ENCODE measurements at regions not wholly inside any gene's neighbourhood (a gene's known extent, or its start where the extent isn't known, plus 50 kb on each side); places are given as distances from the start of the nearest gene placed in this dataset.
"Not testable (repeated sequence)": the region's sequence is repeated elsewhere in the genome, so short reads cannot be mapped to it uniquely, and the experiment has no call there.

- DNase-seq: no peak
Measured at GRCh38 chr5:58002323-58002722, 457.6 kb downstream of the PLK2 start.

DNA sequence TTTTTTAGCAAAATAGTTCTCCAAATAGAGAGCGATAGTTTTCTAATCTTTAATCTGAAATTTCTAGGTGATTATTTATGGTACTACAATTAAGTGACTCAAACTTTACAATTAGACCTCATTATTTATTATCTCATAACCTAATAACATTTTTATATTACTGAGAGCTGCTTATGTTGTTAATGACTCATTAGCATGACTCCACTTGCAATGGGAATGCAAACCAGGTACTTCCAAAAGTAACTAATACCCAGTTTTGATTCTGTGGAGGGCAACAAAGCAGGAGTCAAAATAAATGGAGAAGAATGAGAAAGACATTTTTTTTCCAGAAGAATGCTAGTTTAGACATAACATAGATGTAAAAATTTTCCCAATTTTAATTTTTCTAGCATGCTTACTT, 466.0 kb downstream of the PLK2 start:
- no peak for DNase-seq

DNA sequence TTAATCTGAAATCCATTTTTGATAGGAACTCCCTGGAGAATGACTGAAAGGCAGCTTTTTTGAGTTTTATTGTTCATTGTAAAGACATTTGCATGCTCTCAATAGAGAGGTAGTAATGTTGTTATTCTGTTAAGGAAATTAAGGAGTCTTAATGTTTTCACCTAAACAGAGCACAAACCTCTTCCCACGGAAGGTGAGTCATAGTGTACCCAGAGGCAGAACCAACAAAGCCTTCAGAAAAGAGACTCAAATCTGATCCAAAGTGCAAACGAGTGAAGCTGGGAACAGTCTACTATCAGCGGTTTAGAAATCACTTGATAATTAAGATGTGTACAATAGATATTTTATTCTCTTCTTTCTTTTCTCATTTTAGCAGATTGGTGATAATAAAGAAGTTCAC, 470.5 kb downstream of the PLK2 start:
- no peak for DNase-seq

- no peak for DNase-seq
Measured at GRCh38 chr5:57988813-57989212, 471.1 kb downstream of the PLK2 start.

DNA sequence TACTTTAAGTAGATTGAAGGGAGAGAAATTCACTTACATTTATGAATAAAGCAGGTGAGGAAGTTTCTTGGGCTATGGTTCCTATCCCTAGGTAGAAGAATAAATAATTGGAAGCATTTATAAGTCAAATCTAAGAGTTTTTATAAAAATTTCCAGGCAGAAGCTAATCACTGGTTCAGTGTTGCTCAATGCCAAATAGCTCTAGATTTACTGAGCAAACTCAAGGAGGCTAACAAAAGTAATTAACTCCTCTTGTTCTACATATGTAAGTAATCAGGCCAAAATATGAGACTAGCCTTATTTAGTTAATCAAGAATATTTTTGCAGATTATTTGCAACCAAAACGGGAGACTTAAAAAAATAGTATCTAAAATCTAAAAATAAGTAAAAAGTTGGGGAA, 472.3 kb downstream of the PLK2 start:
- DNase-seq: no peak

- no peak for DNase-seq
Measured at GRCh38 chr5:57986761-57987341, 473.0 kb downstream of the PLK2 start.

- DNase-seq: no peak
Measured at GRCh38 chr5:57983426-57983825, 476.5 kb downstream of the PLK2 start.

- DNase-seq: no peak
Measured at GRCh38 chr5:57979671-57980070, 480.2 kb downstream of the PLK2 start.

DNA sequence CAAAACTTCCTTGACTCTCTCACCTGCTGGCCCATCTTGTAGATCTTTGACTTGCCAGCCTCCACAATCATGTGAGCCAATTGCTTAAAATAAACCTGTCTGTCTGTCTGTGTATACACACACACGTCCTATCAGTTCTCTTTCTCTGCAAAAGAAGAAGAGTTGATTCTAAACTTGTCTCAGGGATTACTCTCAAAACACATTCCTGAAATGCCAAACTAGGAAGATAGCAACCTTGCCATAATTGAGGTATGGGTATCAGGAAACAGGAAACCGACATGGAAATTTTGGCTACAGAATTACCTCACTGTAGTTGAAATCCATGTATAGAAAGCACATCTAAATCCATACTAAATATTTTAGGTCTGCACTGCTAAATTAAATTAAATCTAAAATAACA, 483.4 kb downstream of the PLK2 start:
- DNase-seq: no peak

DNA sequence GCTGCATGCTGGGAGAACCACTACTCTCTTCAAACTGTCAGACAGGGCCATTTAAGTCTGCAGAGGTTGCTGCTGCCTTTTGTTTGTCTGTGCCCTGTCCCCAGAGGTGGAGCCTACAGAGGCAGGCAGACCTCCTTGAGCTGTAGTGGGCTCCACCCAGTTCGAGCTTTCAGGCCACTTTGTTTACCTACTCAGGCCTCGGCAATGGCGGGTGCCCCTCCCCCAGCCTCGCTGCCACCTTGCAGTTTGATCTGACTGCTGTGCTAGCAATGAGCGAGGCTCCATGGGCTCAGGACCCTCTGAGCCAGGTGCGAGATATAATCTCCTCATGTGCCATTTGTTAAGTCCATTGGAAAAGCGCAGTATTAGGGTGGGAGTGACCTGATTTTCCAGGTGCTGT, 487.8 kb downstream of the PLK2 start:
- not testable (repeated sequence) for DNase-seq

GRCh38 chr5:57960569-57960968, 478.0 kb upstream of the ACTBL2 start:
- DNase-seq: no peak

GRCh38 chr5:57956636-57957035, 474.0 kb upstream of the ACTBL2 start:
- DNase-seq: no peak

DNA sequence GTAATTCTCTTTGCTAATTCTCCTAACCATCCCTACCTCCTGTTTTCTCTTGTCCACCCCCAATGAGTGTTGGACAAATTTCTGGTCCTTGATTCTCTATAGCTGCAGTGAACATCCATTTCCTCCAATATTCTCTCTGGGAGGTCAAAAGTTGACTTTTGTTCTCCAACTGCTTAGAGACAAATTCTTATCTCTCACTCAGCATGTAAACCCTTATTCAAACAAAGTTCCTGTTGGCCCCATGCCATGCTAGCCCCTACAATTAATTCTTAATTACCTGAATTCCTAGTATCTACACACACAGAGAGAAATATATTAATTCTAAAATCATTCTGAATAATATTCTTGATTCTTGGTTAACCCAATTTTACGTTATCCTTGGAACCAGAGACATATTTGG, 472.9 kb upstream of the ACTBL2 start:
- no peak for DNase-seq

GRCh38 chr5:57953792-57954191, 471.2 kb upstream of the ACTBL2 start:
- no peak for DNase-seq

DNA sequence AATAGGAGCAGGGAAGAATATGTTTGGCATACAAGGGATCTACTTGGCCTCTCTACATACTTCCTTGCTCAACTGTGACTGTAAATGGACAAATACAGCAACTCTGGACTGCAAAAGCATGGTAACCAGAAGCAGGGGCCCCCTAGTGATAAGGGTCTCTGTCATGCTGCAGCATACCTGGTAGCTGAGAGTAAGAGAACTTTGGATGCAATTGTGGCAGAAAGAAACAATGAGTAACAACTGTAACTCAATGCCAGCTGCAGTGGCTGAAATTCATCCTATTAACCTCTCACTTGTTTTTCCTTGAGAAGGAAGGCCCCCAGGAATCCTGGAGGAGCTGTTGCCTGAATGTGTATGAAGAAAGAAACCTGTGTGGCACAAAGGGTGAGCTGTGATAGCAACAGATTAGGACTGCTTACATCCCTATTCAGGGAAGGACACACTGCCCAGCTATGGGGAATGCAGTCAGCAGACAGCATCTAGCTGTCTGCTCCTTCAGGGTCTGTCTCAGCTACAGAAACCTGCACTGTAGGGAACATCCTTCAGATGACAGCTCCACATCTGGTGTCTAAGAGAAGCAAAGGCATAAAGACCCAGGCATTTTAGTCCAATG, 468.1 kb upstream of the ACTBL2 start:
- DNase-seq: no peak

GRCh38 chr5:57948091-57948490, 465.5 kb upstream of the ACTBL2 start:
- DNase-seq: no peak

GRCh38 chr5:57947181-57947580, 464.6 kb upstream of the ACTBL2 start:
- DNase-seq: no peak

DNA sequence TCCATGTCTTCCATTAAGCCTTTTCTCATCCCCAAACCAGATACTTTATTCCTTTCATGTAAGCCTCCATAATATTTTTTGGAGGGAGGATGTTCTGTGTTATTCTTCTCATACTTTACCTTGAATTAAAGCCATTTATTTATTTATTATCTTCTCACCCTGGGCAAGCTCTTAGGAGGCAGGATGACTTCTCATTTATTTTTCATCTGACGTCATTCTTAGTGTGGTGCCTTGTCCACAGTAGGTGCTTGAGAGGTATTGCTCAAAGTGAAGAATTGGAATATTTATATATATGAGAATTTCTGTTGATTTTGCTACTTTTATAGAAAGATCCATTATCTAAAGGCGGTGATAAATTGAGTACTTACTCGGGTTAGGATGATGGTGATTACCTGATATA, 458.3 kb upstream of the ACTBL2 start:
- DNase-seq: no peak

DNA sequence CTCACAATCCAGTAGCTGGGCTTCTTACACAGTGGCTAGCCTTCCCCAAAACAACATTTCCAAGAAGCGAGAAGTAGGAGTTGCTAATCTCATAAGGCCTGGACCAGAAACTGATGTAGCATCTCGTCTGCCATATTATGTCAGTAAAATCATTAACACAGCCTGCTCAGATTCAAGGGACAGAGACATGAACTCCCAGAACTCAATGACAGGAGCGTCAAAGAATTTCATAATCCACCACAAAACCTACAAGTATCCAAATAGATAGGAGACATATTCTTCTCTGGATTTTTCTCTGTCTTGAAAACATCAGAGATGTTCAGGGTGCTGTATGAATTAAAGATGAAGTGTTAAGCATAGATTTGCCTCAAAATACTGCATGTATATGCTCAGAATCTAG, 457.6 kb upstream of the ACTBL2 start:
- DNase-seq: no peak

DNA sequence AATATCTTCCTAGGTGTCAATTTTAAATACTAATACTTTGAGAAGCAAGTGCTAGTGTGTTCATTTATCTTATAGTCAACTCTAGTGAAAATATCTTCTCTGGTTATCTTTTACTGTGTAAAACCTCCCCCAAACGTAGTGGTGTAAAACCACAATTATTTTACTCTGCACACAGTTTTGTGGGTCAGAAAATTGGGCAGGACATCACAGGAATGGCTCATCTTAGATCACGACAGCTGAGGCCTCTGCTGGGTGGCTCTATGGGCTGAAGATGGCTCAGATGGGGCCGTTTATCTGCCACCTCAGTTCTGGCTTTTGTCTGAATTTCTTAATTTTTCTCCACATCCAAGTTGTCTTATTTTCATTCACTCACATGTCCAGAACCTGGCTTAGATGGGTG, 457.2 kb upstream of the ACTBL2 start:
- no peak for DNase-seq

- no peak for DNase-seq
Measured at GRCh38 chr5:57939335-57939734, 456.7 kb upstream of the ACTBL2 start.

GRCh38 chr5:57938174-57938557, 455.6 kb upstream of the ACTBL2 start:
- DNase-seq: no peak

- DNase-seq: no peak
Measured at GRCh38 chr5:57937501-57938173, 455.0 kb upstream of the ACTBL2 start.

DNA sequence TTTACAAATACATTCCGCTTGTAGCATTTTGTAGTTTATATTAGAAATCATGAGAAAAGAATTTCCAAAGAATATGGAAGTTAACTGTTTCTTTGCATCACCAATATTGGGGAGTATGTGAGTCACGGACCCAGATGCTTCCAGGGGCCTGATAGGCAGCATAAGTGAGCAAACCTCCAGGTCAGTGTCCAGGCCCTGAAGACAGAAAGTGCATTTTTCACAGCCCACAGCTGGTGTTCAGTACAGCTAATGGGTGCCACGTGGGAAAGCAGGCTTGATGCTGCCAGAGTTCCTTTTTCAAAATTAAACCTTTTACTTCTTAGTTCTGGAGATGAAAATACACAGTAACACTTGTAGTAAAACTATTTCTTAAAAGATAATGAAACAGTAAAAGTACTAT, 454.4 kb upstream of the ACTBL2 start:
- DNase-seq: no peak

DNA sequence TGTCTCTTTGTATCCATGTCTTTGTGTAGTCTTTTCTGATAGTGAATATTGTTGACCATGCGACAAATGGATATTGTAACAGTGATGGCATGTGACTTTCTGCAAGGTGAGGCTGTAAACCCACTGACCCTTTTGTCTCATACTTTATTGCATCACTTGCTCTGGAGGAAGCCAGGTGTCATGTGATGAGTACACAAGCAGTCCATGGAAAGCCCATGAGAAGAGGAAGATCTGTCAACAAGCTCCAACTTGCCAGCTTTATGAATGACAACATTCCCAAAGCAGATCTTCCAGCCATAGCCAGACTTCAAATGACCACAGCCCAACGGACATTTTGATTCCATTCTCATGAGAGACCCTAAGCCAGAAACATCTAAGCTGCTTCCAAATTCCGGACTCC, 450.1 kb upstream of the ACTBL2 start:
- DNase-seq: no peak

All from NCI-H1436 treated with DMSO at 0.1 percent for 48 hours (cell line).